ENCODE measurements at regions not wholly inside any gene's neighbourhood (a gene's known extent, or its start where the extent isn't known, plus 50 kb on each side); places are given as distances from the start of the nearest gene placed in this dataset.

- TF ChIP-seq TCF12 (IDR thresholded peaks at IDR 0.05) (no peak), TCF12 (CRISPR knock-in tag; IDR thresholded peaks at IDR 0.05) (no peak)
Observed at GRCh38 chr11:39221550-39222138, 2237.8 kb downstream of the LRRC4C start (continued).

- CTCF ChIA-PET (ENCODE audit: low intra/inter-chr PET ratio, low total read pairs) = no interaction called here
- FAIRE-seq (no peak), DNase-seq (ENCODE audit: low spot score) (no peak), ATAC-seq (no peak)
- Histone ChIP-seq H3K36me3 (replicated peaks in 1 of 2; ENCODE audit: control insufficient read depth in 1 of 2, insufficient read depth in 2 of 2, low read length in 2 of 2) (no peaks in the 10 kb centered on the region), H3K9me3 (ENCODE audit: low read length) (no peaks in the 10 kb centered on the region), H4K20me1 (ENCODE audit: insufficient read depth, low read length) (no peaks in the 10 kb centered on the region), H3K27me3 (ENCODE audit: control insufficient read depth in 1 of 2, insufficient read depth in 2 of 2, low read length in 2 of 2) (no peaks in the 10 kb centered on the region), H3K4me3 (replicated peaks in 1 of 3; ENCODE audit: insufficient read depth in 1 of 3, low read depth in 2 of 3, low read length in 3 of 3) (no peak overlapping the region), H3K4me2 (ENCODE audit: low read depth, low read length) (no peak overlapping the region), H2AFZ (ENCODE audit: low read length) (no peak overlapping the region), H3K4me1 (ENCODE audit: insufficient read depth, low read length) (no peaks in the 10 kb centered on the region), H3K79me2 (ENCODE audit: insufficient read depth, low read length) (no peaks in the 10 kb centered on the region), H3K27ac (ENCODE audit: extremely low read length, insufficient read depth, low read length) (no peak overlapping the region), H3K9ac (ENCODE audit: insufficient read depth, low read depth, low read length) (no peak overlapping the region)
- in situ Hi-C loops (cut with HindIII; ENCODE audit: extremely low pct_ligation_motif_present, low pct_unique_long_range_greater_than_20kb) (no loop called here), intact Hi-C loops (cut with micrococcal nuclease; ENCODE audit: unreplicated experiment) (no loop called here)
- BruUV-seq (replicated peaks) = no TSS peak
- WGBS (ENCODE audit: low lambda C conversion rate) = 0% methylated on average over 3 of the region's 3 CpGs
- TF ChIP-seq TSC22D2 (CRISPR knock-in tag; IDR thresholded peaks at IDR 0.05; ENCODE audit: borderline replicate concordance) (no peak), ZBTB26 (CRISPR knock-in tag; IDR thresholded peaks at IDR 0.05; ENCODE audit: borderline replicate concordance) (no peak), HNRNPK (IDR thresholded peaks at IDR 0.05; ENCODE audit: low read depth, low read length, poor library complexity, severe bottlenecking) (peak; percentile 76), ZNF556 (CRISPR knock-in tag; IDR thresholded peaks at IDR 0.05; ENCODE audit: borderline replicate concordance) (no peak)
- POLR2A ChIA-PET = no interaction called here
Observed at GRCh38 chr11:39220501-39221230, 2238.8 kb downstream of the LRRC4C start.

Data from HepG2 (cell line).